ENCODE measurements at regions not wholly inside any gene's neighbourhood (a gene's known extent, or its start where the extent isn't known, plus 50 kb on each side); places are given as distances from the start of the nearest gene placed in this dataset.

DNA sequence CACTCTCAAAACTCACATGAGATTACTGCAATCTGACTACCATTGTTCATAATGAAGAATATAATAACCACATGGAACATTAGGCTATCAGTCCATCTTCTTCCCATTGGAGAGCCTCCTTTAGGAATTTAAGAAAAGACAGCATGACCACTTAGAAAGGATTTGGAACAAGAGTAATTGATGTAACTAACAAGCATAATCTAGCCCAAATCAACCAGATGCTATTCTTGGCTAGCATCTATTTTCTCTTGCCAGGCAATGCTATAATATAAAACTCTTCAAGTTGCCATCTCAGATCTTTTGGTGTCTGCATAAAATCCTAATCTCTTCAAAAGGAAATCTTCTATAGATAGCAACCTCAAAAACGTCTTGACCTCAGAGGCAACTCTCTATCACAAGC, 152.0 kb upstream of the REG3G start:
- H4K5ac ChIP-seq (ENCODE audit: low read depth, low read length): no peak overlapping the region
- POLR2A ChIA-PET (ENCODE audit: unreplicated experiment): no interaction called here
- DNase-seq (no peak), ATAC-seq (ENCODE audit: low read depth) (no peak)
- H2BK15ac ChIP-seq (ENCODE audit: low read depth, low read length): no peak overlapping the region
- no peak overlapping the region for H3K56ac ChIP-seq (ENCODE audit: extremely low read depth, insufficient read depth, low read length)
- no peak overlapping the region for H2BK5ac ChIP-seq (ENCODE audit: low read depth, low read length, poor library complexity, severe bottlenecking)
- no peak overlapping the region for H2AFZ ChIP-seq (replicated peaks; ENCODE audit: low read length, poor library complexity)
- no peaks in the 10 kb centered on the region for H3K27me3 ChIP-seq (ENCODE audit: control insufficient read depth, insufficient read depth, low read length)
- no peak overlapping the region for H3K4me2 ChIP-seq (ENCODE audit: low read depth, low read length)
- dilution Hi-C loops (cut with HindIII; ENCODE audit: low sequenced_read_pairs, unreplicated experiment) (no loop called here), intact Hi-C loops (cut with micrococcal nuclease) (no loop called here), in situ Hi-C loops (cut with MboI; ENCODE audit: low sequenced_read_pairs) (no loop called here)
- H3K9me1 ChIP-seq (ENCODE audit: insufficient read depth, low read length): no peaks in the 10 kb centered on the region
- no peak overlapping the region for H2BK20ac ChIP-seq (ENCODE audit: low read depth, low read length)
- no peak overlapping the region for H4K91ac ChIP-seq (ENCODE audit: insufficient read depth, low read depth, low read length)
- H2AK9ac ChIP-seq (replicated peaks; ENCODE audit: low read depth, low read length, poor library complexity): no peak overlapping the region
- no CpG with 5 or more reads among the region's 1 CpG for WGBS, 2 experiments (ENCODE audit: extremely low coverage in 2 of 2, insufficient read length in 1 of 2)
- H3K79me1 ChIP-seq (ENCODE audit: low read depth in 1 of 2, low read length in 2 of 2): no peaks in the 10 kb centered on the region
- H3K23ac ChIP-seq (ENCODE audit: low read depth, low read length): no peak overlapping the region
- no peak overlapping the region for H3K4me3 ChIP-seq (ENCODE audit: insufficient read depth, low read depth, low read length)
- H3K27ac ChIP-seq (ENCODE audit: insufficient read depth, low read length): no peak overlapping the region
- no peak overlapping the region for H2AK5ac ChIP-seq (ENCODE audit: low read depth, low read length)
- H4K20me1 ChIP-seq (ENCODE audit: insufficient read depth, low read length): no peaks in the 10 kb centered on the region
- H3K18ac ChIP-seq (ENCODE audit: low read depth, low read length): no peak overlapping the region
- TF ChIP-seq RCOR1 (IDR thresholded peaks at IDR 0.05; ENCODE audit: insufficient replicate concordance, low read length): no peak
- no peak for TF ChIP-seq MAZ (IDR thresholded peaks at IDR 0.05; ENCODE audit: borderline replicate concordance, low read depth, low read length)
- no peak for TF ChIP-seq FOS (IDR thresholded peaks at IDR 0.05; ENCODE audit: low read depth, low read length)
- TF ChIP-seq NFE2L2 (IDR thresholded peaks at IDR 0.05; ENCODE audit: low read depth, low read length): no peak
- no peak for TF ChIP-seq SMC3 (IDR thresholded peaks at IDR 0.05; ENCODE audit: low read depth, low read length)
- TF ChIP-seq, protein P1, sequence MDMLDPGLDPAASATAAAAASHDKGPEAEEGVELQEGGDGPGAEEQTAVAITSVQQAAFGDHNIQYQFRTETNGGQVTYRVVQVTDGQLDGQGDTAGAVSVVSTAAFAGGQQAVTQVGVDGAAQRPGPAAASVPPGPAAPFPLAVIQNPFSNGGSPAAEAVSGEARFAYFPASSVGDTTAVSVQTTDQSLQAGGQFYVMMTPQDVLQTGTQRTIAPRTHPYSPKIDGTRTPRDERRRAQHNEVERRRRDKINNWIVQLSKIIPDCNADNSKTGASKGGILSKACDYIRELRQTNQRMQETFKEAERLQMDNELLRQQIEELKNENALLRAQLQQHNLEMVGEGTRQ (IDR thresholded peaks at IDR 0.05; ENCODE audit: low read depth, low read length): no peak
- TF ChIP-seq, protein P2, sequence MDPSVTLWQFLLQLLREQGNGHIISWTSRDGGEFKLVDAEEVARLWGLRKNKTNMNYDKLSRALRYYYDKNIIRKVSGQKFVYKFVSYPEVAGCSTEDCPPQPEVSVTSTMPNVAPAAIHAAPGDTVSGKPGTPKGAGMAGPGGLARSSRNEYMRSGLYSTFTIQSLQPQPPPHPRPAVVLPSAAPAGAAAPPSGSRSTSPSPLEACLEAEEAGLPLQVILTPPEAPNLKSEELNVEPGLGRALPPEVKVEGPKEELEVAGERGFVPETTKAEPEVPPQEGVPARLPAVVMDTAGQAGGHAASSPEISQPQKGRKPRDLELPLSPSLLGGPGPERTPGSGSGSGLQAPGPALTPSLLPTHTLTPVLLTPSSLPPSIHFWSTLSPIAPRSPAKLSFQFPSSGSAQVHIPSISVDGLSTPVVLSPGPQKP (IDR thresholded peaks at IDR 0.05; ENCODE audit: borderline replicate concordance, low read depth, low read length): no peak
- no peak for TF ChIP-seq RAD21 (IDR thresholded peaks at IDR 0.05; ENCODE audit: low read length)
- TF ChIP-seq CHD1 (IDR thresholded peaks at IDR 0.05; ENCODE audit: low read depth, low read length): no peak
- no peak for TF ChIP-seq MAFK (IDR thresholded peaks at IDR 0.05; ENCODE audit: low read depth, low read length)
- no peak for TF ChIP-seq POLR2A (IDR thresholded peaks at IDR 0.05; ENCODE audit: low read depth, low read length)
- TF ChIP-seq, protein P3, sequence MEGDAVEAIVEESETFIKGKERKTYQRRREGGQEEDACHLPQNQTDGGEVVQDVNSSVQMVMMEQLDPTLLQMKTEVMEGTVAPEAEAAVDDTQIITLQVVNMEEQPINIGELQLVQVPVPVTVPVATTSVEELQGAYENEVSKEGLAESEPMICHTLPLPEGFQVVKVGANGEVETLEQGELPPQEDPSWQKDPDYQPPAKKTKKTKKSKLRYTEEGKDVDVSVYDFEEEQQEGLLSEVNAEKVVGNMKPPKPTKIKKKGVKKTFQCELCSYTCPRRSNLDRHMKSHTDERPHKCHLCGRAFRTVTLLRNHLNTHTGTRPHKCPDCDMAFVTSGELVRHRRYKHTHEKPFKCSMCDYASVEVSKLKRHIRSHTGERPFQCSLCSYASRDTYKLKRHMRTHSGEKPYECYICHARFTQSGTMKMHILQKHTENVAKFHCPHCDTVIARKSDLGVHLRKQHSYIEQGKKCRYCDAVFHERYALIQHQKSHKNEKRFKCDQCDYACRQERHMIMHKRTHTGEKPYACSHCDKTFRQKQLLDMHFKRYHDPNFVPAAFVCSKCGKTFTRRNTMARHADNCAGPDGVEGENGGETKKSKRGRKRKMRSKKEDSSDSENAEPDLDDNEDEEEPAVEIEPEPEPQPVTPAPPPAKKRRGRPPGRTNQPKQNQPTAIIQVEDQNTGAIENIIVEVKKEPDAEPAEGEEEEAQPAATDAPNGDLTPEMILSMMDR (conservative IDR thresholded peaks at IDR 0.05; ENCODE audit: low read depth, low read length): no peak
- no peak for TF ChIP-seq CEBPB (IDR thresholded peaks at IDR 0.05; ENCODE audit: low read depth, low read length)
- TF ChIP-seq RFX5 (IDR thresholded peaks at IDR 0.05; ENCODE audit: low read depth, low read length): no peak
- no peak for TF ChIP-seq BHLHE40 (IDR thresholded peaks at IDR 0.05; ENCODE audit: low read depth, low read length)
- no peak for TF ChIP-seq MXI1 (IDR thresholded peaks at IDR 0.05; ENCODE audit: borderline replicate concordance, low read depth, low read length)
- no peaks in the 10 kb centered on the region for H3K36me3 ChIP-seq (ENCODE audit: control insufficient read depth, insufficient read depth, low read length)
- no peak overlapping the region for H4K8ac ChIP-seq (ENCODE audit: low read depth in 2 of 2, low read length in 2 of 2)
- H2BK120ac ChIP-seq (ENCODE audit: low read depth, low read length): no peak overlapping the region
- no peaks in the 10 kb centered on the region for H3K4me1 ChIP-seq (ENCODE audit: control insufficient read depth, insufficient read depth, low read length)
- no TSS peak for BruUV-seq (replicated peaks)
- H3K14ac ChIP-seq (replicated peaks; ENCODE audit: low read depth, low read length): no peak overlapping the region
- peaks cover 1% of the 10 kb centered on the region; the same call in 1 of the 2 replicates for H3K9me3 ChIP-seq (ENCODE audit: control insufficient read depth, insufficient read depth, low read length)
- no peak overlapping the region for H3K4ac ChIP-seq (ENCODE audit: low read depth, low read length)
- H3K9ac ChIP-seq (ENCODE audit: low read depth, low read length): no peak overlapping the region
- CTCF ChIA-PET: no interaction called here

Measured in IMR-90 (cell line).